SK-N-SH (cell line): ENCODE measurements at regions not wholly inside any gene's neighbourhood (a gene's known extent, or its start where the extent isn't known, plus 50 kb on each side); places are given as distances from the start of the nearest gene placed in this dataset.

Experiments
- ELF1 ChIP-seq: IDR thresholded peaks from 2 replicates; pipeline ENCODE4 v1.4.0; 2012
- EZH2phosphoT487 ChIP-seq: fragments of 200-600 bp; sonication (generic); IDR thresholded peaks from 2 replicates; pipeline ENCODE4 v1.6.1; 2017; ENCODE audit warnings: low read depth, mixed run types, mild to moderate bottlenecking, antibody characterized with exemption, moderate library complexity, borderline replicate concordance
- MEF2A ChIP-seq: IDR thresholded peaks from 2 replicates; pipeline ENCODE4 v1.4.0; 2012; ENCODE audit warnings: low read depth, borderline replicate concordance
- POLR2AphosphoS5 ChIP-seq: IDR thresholded peaks from 2 replicates; pipeline ENCODE4 v1.6.1; 2012; ENCODE audit warnings: low read depth, low read length
- RAD21 ChIP-seq: IDR thresholded peaks from 2 replicates; pipeline ENCODE4 v1.6.1; 2012; ENCODE audit warnings: mild to moderate bottlenecking, low read length
- SIN3A ChIP-seq: IDR thresholded peaks from 2 replicates; pipeline ENCODE4 v1.6.1; 2012; ENCODE audit warnings: low read depth, mild to moderate bottlenecking, low read length, moderate library complexity, borderline replicate concordance
- TF ChIP-seq, protein P1 (sequence below): fragments of 150-350 bp; IDR thresholded peaks from 2 replicates; pipeline ENCODE4 v1.6.1; 2017; ENCODE audit warnings: antibody characterized with exemption, low read length, low read depth, borderline replicate concordance
- TF ChIP-seq, protein P2 (sequence below): fragments of 200-600 bp; sonication (generic); IDR thresholded peaks from 2 replicates; pipeline ENCODE4 v1.6.1; 2017; ENCODE audit warnings: antibody characterized with exemption, mild to moderate bottlenecking, moderate library complexity
- TF ChIP-seq, protein P3 (sequence below): IDR thresholded peaks from 2 replicates; pipeline ENCODE4 v1.4.0; 2012; ENCODE audit warnings: low read depth
- TF ChIP-seq, protein P4 (sequence below): IDR thresholded peaks from 2 replicates; pipeline ENCODE4 v1.6.1; 2012; ENCODE audit warnings: mild to moderate bottlenecking, low read depth, low read length, moderate library complexity

DNA sequence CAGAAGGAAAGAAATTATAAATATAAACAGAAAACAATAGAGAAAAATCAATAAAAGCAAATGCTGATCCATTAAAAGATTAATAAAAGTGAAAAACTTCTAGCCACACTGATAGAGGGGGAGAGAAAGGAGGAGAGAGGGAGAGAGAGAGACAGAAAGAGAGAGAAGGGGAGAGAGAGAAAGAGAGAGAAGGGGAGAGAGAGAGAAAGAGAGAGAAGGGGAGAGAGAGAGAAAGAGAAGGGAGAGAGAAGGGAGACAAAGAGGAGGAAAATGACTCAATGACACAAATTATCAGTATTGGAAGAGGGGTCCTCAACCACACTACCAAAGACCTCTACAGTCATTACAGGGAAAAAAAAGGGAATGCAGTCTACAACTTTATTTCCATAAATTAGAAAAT, 94.4 kb upstream of the VIPR2 start:
- no peak for TF ChIP-seq RAD21
- TF ChIP-seq, protein P1, sequence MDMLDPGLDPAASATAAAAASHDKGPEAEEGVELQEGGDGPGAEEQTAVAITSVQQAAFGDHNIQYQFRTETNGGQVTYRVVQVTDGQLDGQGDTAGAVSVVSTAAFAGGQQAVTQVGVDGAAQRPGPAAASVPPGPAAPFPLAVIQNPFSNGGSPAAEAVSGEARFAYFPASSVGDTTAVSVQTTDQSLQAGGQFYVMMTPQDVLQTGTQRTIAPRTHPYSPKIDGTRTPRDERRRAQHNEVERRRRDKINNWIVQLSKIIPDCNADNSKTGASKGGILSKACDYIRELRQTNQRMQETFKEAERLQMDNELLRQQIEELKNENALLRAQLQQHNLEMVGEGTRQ, result no peak
- TF ChIP-seq, protein P2, sequence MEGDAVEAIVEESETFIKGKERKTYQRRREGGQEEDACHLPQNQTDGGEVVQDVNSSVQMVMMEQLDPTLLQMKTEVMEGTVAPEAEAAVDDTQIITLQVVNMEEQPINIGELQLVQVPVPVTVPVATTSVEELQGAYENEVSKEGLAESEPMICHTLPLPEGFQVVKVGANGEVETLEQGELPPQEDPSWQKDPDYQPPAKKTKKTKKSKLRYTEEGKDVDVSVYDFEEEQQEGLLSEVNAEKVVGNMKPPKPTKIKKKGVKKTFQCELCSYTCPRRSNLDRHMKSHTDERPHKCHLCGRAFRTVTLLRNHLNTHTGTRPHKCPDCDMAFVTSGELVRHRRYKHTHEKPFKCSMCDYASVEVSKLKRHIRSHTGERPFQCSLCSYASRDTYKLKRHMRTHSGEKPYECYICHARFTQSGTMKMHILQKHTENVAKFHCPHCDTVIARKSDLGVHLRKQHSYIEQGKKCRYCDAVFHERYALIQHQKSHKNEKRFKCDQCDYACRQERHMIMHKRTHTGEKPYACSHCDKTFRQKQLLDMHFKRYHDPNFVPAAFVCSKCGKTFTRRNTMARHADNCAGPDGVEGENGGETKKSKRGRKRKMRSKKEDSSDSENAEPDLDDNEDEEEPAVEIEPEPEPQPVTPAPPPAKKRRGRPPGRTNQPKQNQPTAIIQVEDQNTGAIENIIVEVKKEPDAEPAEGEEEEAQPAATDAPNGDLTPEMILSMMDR, result no peak
- TF ChIP-seq EZH2phosphoT487, result no peak
- TF ChIP-seq SIN3A, result no peak
- TF ChIP-seq MEF2A, result no peak
- TF ChIP-seq, protein P3, sequence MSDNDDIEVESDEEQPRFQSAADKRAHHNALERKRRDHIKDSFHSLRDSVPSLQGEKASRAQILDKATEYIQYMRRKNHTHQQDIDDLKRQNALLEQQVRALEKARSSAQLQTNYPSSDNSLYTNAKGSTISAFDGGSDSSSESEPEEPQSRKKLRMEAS, result no peak
- TF ChIP-seq ELF1, result no peak
- TF ChIP-seq, protein P4, sequence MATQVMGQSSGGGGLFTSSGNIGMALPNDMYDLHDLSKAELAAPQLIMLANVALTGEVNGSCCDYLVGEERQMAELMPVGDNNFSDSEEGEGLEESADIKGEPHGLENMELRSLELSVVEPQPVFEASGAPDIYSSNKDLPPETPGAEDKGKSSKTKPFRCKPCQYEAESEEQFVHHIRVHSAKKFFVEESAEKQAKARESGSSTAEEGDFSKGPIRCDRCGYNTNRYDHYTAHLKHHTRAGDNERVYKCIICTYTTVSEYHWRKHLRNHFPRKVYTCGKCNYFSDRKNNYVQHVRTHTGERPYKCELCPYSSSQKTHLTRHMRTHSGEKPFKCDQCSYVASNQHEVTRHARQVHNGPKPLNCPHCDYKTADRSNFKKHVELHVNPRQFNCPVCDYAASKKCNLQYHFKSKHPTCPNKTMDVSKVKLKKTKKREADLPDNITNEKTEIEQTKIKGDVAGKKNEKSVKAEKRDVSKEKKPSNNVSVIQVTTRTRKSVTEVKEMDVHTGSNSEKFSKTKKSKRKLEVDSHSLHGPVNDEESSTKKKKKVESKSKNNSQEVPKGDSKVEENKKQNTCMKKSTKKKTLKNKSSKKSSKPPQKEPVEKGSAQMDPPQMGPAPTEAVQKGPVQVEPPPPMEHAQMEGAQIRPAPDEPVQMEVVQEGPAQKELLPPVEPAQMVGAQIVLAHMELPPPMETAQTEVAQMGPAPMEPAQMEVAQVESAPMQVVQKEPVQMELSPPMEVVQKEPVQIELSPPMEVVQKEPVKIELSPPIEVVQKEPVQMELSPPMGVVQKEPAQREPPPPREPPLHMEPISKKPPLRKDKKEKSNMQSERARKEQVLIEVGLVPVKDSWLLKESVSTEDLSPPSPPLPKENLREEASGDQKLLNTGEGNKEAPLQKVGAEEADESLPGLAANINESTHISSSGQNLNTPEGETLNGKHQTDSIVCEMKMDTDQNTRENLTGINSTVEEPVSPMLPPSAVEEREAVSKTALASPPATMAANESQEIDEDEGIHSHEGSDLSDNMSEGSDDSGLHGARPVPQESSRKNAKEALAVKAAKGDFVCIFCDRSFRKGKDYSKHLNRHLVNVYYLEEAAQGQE, result no peak
- no peak for TF ChIP-seq POLR2AphosphoS5
